Gastroesophageal sphincter (tissue), 4 donors: ENCODE measurements at regions not wholly inside any gene's neighbourhood (a gene's known extent, or its start where the extent isn't known, plus 50 kb on each side); places are given as distances from the start of the nearest gene placed in this dataset.

ENCODE experiments used
- ATAC-seq: fragments of 150-250 bp; one replicate; pipeline ENCODE4 v1.9.1; 2016; ENCODE audit warnings: mild to moderate bottlenecking, moderate library complexity
- H3K27ac ChIP-seq, 4 donors: fragments of 200-600 bp; sonication (generic) in 3 of 4; 1 replicate in 3 of 4; 2 replicates in 1 of 4; pipeline ENCODE4 v1.5.1; 2016 to 2019
- H3K27me3 ChIP-seq: fragments of 200-600 bp; sonication (generic); one replicate; pipeline ENCODE4 v1.5.1; 2019
- H3K36me3 ChIP-seq, 2 donors: fragments of 200-600 bp; sonication (generic); one replicate each; pipeline ENCODE4 v1.5.1; 2019; ENCODE audit warnings: control low read depth in 1 of 2
- H3K4me1 ChIP-seq, 3 donors: fragments of 200-600 bp; sonication (generic); 1 replicate in 2 of 3; 2 replicates in 1 of 3; pipeline ENCODE4 v1.5.1; 2016 to 2019; ENCODE audit warnings: control low read depth in 2 of 3
- H3K4me3 ChIP-seq, 2 donors: fragments of 200-600 bp; sonication (generic); one replicate each; pipeline ENCODE4 v1.5.1; 2019; ENCODE audit warnings: mild to moderate bottlenecking in 1 of 2, moderate library complexity in 1 of 2
- H3K9me3 ChIP-seq, 3 donors: fragments of 200-600 bp; sonication (generic); one replicate each; pipeline ENCODE4 v1.5.1; 2017 to 2019; ENCODE audit warnings: control low read depth in 2 of 3
- EP300 ChIP-seq: sonication (generic); formaldehyde crosslinking; IDR thresholded peaks from one replicate; pipeline ENCODE4 v1.6.1; 2017; ENCODE audit warnings: antibody characterized with exemption, mild to moderate bottlenecking
- POLR2A ChIP-seq, 2 donors: fragments of 450-650 bp; IDR thresholded peaks; one replicate each; pipeline ENCODE4 v1.6.1; 2017; ENCODE audit warnings: antibody characterized with exemption in 2 of 2, mild to moderate bottlenecking in 2 of 2, moderate library complexity in 1 of 2
- POLR2AphosphoS5 ChIP-seq: sonication (generic); formaldehyde crosslinking; IDR thresholded peaks from one replicate; pipeline ENCODE4 v1.6.1; 2017; ENCODE audit warnings: antibody characterized with exemption
- WGBS, 2 donors: methylation state at CpG; one replicate each; pipeline ENCODE4 v1.1.5; 2018; ENCODE audit warnings: low coverage in 1 of 2; 5-methylcytosine and 5-hydroxymethylcytosine counted together
- TF ChIP-seq, protein P1 (sequence below), 4 experiments: fragments of 200-600 bp in 2 of 4; fragments of 450-650 bp in 2 of 4; sonication (generic) in 1 of 4; IDR thresholded peaks; one replicate each; pipeline ENCODE4 v1.5.1; 2017 to 2019; ENCODE audit warnings: antibody characterized with exemption in 4 of 4, mild to moderate bottlenecking in 2 of 4, moderate library complexity in 2 of 4

DNA sequence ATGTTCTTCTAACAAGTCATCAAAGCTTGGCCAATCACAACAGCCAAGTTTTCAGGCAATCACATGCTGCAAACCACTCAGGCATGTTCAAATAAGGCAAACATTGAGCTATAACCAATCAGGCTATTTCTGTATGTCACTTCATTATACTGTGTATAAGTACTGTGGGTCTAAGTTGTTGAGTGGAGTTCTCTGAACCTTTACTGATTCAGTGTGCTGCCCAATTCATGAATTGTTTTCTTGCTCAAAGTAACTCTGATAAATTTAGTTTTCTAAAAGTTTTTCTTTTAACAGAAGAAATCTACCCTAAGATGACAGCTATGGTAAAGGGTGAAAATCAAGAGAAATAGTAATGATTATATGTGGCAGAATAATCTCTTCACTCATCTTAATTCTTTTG, 805.4 kb upstream of the NUDT12 start:
- H3K27ac ChIP-seq, result no peak overlapping the region
- no peak for ATAC-seq
- no peak for TF ChIP-seq POLR2AphosphoS5
- no peaks in the 10 kb centered on the region for H3K36me3 ChIP-seq
- no peak overlapping the region for H3K4me3 ChIP-seq
- H3K27me3 ChIP-seq, result no peaks in the 10 kb centered on the region
- H3K4me1 ChIP-seq, result no peaks in the 10 kb centered on the region
- no peaks in the 10 kb centered on the region for H3K9me3 ChIP-seq

DNA sequence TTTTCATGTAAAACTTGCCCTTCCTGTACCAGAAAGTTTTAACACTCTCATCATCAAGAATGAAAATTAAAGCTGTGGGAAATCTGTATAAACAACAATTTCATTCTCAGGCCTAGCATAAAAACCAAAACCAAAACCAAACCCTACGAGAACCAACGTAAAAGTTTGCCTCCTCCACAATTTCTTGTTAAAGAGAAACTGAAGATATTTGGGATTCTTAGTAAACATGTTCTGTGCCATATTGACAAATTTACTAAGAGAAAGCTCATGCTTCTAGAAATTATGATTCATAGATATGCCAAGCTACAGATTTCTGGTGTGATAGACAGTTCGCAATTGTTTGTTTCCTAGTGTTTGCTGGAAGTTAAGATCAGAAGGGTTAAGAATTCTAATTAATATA, 801.0 kb upstream of the NUDT12 start:
- 88 to 89% methylated on average over 3 of the region's 3 CpGs for WGBS, 2 donors

DNA sequence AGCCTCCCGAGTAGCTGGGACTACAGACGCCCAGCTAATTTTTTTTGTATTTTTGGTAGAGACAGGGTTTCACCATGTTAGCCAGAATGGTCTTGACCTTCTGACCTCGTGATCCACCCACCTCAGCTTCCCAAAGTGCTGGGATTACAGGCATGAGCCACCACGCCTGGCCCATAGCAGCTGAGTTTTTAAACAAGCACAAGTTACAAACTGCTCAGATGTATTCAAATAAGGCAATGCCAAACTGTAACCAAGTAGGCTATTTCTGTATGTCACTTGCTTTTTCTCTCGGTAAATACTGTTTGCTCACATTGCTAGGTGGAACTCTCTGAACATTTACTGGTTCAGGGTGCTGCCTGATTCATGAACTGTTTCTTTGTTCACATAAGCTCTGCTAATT, 799.3 kb upstream of the NUDT12 start:
- no peak overlapping the region for H3K27ac ChIP-seq
- no peaks in the 10 kb centered on the region for H3K9me3 ChIP-seq
- no peak overlapping the region for H3K4me3 ChIP-seq
- ATAC-seq, result no peak
- H3K27me3 ChIP-seq, result no peaks in the 10 kb centered on the region
- H3K4me1 ChIP-seq, result no peaks in the 10 kb centered on the region
- TF ChIP-seq EP300, result no peak
- TF ChIP-seq POLR2AphosphoS5, result no peak
- TF ChIP-seq, protein P1, sequence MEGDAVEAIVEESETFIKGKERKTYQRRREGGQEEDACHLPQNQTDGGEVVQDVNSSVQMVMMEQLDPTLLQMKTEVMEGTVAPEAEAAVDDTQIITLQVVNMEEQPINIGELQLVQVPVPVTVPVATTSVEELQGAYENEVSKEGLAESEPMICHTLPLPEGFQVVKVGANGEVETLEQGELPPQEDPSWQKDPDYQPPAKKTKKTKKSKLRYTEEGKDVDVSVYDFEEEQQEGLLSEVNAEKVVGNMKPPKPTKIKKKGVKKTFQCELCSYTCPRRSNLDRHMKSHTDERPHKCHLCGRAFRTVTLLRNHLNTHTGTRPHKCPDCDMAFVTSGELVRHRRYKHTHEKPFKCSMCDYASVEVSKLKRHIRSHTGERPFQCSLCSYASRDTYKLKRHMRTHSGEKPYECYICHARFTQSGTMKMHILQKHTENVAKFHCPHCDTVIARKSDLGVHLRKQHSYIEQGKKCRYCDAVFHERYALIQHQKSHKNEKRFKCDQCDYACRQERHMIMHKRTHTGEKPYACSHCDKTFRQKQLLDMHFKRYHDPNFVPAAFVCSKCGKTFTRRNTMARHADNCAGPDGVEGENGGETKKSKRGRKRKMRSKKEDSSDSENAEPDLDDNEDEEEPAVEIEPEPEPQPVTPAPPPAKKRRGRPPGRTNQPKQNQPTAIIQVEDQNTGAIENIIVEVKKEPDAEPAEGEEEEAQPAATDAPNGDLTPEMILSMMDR (IDR thresholded peaks at IDR 0.05), result no peak
- TF ChIP-seq POLR2A (IDR thresholded peaks at IDR 0.05), result no peak
- 58 to 60% methylated on average over 2 to 5 of the region's 5 CpGs for WGBS, 2 donors
- no peaks in the 10 kb centered on the region for H3K36me3 ChIP-seq

More for the DNA sequence above, 801.0 kb upstream of the NUDT12 start:
- H3K4me3 ChIP-seq, result no peak overlapping the region
- H3K27ac ChIP-seq, result no peak overlapping the region
- H3K9me3 ChIP-seq, result no peaks in the 10 kb centered on the region
- ATAC-seq, result no peak
- no peaks in the 10 kb centered on the region for H3K27me3 ChIP-seq
- H3K36me3 ChIP-seq, result no peaks in the 10 kb centered on the region
- no peaks in the 10 kb centered on the region for H3K4me1 ChIP-seq
- TF ChIP-seq POLR2AphosphoS5, result no peak
- TF ChIP-seq, protein P1 (IDR thresholded peaks at IDR 0.05), result no peak
- TF ChIP-seq POLR2A (IDR thresholded peaks at IDR 0.05), result no peak
- no peak for TF ChIP-seq EP300

DNA sequence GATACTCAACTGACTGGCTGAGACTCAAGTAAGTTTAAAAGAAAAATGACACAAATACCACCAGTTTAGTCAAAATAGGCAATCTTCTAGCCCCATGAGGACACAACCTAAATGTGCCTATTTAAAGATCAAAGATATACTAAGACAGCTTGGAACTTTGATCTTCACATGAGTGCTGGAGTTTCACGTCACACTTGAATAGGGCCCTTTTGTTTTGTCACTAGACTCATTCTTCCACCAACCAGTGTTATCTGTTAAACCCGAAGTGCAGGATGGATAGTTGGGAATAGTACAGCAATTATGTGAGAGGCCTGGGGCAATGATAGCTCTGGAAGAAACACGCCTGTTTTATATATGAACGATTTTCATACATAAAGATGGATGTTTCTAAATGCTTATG, 792.8 kb upstream of the NUDT12 start:
- no peaks in the 10 kb centered on the region for H3K9me3 ChIP-seq
- no peak for TF ChIP-seq EP300
- no peak for TF ChIP-seq POLR2AphosphoS5
- no peak for TF ChIP-seq POLR2A (IDR thresholded peaks at IDR 0.05)
- TF ChIP-seq, protein P1 (IDR thresholded peaks at IDR 0.05), result no peak
- WGBS, 2 donors, result 61 to 87% methylated on average over 4 of the region's 4 CpGs

DNA sequence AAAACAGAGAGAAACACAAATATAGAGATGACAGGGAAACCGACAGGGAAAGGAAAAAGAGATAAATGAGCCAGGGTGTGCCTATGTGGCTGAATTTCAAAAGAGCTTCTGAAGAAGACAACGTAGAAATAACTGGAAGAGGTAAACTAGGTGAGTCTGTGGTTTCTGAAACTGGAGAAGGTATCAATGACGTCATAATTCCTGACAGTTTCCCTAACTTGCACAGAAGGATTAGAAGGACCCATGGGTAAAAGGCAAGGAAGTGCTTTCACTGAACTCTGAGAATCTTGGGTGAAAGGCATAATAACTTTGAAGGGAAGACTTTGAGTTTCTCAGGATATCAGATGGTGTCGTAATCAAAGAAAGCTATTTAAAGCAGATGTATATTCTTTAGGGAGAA, 790.8 kb upstream of the NUDT12 start:
- Histone ChIP-seq H3K36me3 (no peaks in the 10 kb centered on the region), H3K27ac (no peak overlapping the region), H3K9me3 (no peaks in the 10 kb centered on the region), H3K4me1 (no peaks in the 10 kb centered on the region), H3K27me3 (no peaks in the 10 kb centered on the region), H3K4me3 (no peak overlapping the region)
- 62 to 77% methylated on average over 3 to 4 of the region's 4 CpGs for WGBS, 2 donors
- no peak for ATAC-seq
- TF ChIP-seq POLR2AphosphoS5, result no peak
- TF ChIP-seq, protein P1 (IDR thresholded peaks at IDR 0.05), result no peak
- TF ChIP-seq POLR2A (IDR thresholded peaks at IDR 0.05), result no peak
- no peak for TF ChIP-seq EP300

More for the DNA sequence above, 792.8 kb upstream of the NUDT12 start:
- Histone ChIP-seq H3K4me1 (no peaks in the 10 kb centered on the region), H3K36me3 (no peaks in the 10 kb centered on the region), H3K27ac (no peak overlapping the region), H3K4me3 (no peak overlapping the region), H3K27me3 (no peaks in the 10 kb centered on the region)
- no peak for ATAC-seq
